Embryonic facial prominence (tissue), 1 donor: ENCODE measurements at regions not wholly inside any gene's neighbourhood (a gene's known extent, or its start where the extent isn't known, plus 50 kb on each side); places are given as distances from the start of the nearest gene placed in this dataset.

Source experiments
- DNase-seq: peaks from one replicate; pipeline ENCODE4 v3.0.0-alpha.2; 2016; ENCODE audit errors: extremely low spot score

GRCh38 chr3:102529452-102529851, 94.6 kb downstream of the ZPLD1 start:
- no peak for DNase-seq

DNA sequence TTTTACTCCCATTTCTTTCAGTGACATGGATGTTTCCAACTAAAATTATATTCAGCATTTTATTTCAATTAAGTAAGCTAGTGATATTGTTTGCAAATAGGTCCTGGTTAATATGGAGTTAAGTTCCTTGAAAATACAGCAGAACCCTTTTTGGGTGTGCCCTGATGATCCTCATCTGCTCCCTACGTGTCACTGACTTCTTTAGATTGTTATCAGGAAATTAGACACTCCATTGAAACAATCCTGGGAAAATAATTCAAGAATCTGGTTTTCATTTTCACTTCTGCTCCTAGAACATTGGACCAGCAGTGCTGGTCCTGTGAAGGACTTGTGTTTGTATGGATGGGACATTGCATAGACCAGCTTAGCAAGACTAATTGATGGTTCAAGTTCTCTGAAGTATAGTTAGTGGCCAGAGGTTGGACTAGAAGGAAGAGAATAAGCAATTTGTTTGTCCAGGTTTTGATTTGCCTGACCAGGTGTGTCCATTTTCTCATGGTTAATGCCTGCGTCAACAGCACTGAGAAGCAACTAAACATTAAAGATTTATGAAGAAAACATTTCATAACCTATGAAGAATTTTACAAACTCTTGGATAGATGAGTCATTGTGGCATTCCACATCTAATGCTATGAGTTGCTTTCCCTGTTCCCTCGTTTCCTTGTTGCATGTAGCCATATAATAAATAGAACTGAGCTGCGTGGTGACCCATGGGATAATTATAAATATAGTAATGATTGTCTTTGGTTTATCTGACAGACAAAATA, 95.8 kb downstream of the ZPLD1 start:
- no peak for DNase-seq

- DNase-seq = no peak
Observed at GRCh38 chr3:102531686-102532085, 96.9 kb downstream of the ZPLD1 start.

DNA sequence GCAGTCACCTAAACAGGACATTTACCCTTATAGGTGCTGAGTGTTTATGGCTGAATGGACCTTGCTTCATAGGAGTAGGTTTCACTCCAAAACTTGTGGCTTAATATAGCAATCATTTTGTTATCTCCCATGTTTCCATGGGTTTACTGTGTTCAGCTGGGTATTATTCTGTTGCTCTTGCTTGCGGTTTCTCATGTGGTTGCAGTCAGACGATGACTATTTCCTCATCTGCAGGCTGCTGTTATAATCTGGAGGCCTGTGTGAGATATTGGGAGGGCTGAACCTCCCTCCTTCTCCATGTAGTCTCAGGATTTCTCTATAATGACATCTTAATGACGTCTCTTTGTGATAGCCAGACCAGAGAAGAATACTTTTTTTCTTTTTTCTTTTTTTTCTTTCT, 98.1 kb downstream of the ZPLD1 start:
- no peak for DNase-seq

DNA sequence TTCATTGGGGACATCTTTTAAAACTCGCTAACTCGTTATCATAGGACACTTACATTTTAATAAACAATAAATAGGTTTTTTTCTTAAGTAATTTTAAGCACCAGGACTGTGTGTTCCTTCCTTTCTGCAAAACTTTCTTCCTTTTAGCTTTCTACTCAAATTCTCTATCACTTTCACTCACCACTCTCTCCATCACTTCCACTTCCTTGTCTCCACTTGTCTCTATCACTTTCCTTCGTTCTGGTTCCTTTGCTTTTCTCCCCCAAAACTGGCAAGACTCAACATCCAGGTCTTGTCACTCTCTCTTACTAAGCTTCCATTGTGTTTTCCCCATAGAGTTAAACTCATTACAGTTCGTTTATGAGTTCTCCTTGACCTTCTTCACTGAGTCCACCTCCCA, 99.0 kb downstream of the ZPLD1 start:
- DNase-seq = no peak

DNA sequence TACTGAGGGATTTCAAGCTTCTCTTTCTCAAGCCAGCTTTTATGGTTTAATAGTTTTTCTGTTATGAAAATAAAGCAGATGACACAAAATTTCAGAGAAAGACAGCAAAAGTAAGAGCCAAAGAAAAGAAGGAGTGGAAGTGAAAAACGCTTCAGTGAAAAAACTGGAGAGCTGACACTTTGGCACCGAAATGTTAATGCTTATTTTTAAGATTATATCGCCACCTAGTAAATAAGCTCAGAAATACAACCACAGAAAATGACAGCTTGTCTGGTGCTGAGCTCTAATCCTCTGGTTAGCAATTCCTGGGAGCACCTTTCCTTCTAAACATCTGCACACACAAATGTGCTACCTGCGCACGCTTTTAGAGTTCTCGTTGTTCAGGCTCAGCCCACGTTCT, 101.6 kb downstream of the ZPLD1 start:
- peak; percentile 13 for DNase-seq

GRCh38 chr3:102537123-102537522, 102.3 kb downstream of the ZPLD1 start:
- no peak for DNase-seq

- DNase-seq = no peak
Observed at GRCh38 chr3:102544741-102545140, 109.9 kb downstream of the ZPLD1 start.

- no peak for DNase-seq
Observed at GRCh38 chr3:102545276-102545675, 110.5 kb downstream of the ZPLD1 start.

DNA sequence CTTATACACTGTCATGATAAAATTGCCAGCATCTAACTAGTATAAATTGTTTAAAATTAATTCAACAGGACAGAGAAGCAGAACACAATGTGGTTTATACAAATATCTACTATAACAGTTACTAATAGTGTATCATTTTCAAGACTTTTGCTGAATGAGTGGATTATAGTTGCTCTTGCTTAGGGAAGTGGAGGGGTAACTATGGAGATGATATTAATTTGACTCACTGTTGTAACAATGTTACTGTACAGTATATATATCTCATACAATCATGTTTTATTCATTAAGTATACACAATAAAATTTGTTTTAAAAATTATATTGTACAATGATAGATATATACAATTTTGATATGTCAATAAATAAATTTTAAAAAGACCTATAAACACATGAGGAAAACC, 119.1 kb downstream of the ZPLD1 start:
- no peak for DNase-seq

DNA sequence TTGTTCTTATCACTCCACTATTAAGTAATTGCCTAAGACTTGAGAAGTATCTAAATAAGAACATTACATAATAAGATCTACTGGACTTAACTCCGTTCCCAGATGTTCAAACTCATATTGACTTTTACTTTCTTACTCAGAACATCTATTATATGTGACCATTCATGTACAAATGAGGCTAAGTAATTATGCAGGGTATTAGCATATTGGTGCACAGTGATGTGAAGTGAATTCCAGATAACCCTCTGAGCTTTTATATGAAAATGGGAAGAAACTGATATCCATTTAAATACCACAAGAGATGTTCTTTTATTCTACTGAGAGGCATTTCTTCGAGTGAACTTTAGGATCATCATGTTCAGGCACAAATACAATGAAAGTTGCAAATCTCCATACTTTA, 135.7 kb downstream of the ZPLD1 start:
- no peak for DNase-seq

DNA sequence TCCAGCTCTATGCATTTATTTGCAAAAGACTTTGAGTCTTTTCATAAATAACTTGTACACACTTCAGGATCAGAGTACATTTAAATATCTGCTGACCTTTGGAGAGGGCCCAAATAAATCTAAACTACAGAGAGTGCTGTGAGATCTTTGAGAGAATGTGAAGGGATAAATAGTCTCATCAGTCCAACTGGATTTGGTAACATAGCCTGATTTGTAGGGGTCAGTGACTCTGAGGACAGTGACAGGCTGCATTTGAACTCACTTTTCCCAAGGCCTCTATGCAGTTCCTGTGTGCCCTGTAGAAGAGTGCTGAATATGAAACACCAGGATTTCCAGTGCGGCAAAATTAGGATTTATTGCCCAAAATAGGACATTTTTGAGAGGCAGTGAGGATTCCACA, 136.2 kb downstream of the ZPLD1 start:
- DNase-seq = no peak

DNA sequence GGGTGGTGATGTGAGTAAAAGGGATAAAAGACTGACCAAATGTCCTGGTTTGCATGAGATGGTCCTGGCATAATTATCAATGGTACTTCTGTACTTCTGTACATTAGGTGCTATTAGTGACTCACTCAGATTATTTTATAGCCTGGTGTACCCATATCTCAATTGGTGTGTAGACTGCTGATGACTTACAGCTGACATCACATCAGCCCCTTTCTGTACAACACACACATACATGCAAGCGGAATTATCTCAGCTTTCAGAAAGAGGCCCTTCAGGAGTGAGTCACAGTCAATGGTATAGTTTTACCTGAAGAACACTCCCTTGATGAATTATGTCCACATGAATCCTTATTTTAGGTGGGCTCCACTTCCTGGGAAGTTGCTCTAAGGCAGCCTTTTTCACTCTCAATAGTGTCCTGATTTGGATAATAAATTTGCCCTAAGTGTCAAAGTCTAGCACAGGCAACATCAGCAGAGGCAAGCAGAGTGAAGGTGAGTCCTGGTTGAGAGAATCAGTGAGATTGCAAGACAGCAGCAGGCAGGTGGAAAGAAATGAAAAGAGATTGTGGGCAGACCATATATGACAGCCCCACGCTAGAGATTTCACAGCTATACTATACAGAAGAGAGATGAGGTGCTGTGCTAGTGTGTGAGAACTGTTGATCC, 137.0 kb downstream of the ZPLD1 start:
- no peak for DNase-seq

- DNase-seq = no peak
Observed at GRCh38 chr3:102573483-102574028, 138.7 kb downstream of the ZPLD1 start.

- DNase-seq = no peak
Observed at GRCh38 chr3:102574355-102574754, 139.5 kb downstream of the ZPLD1 start.

GRCh38 chr3:102576651-102577050, 141.8 kb downstream of the ZPLD1 start:
- DNase-seq = no peak

DNA sequence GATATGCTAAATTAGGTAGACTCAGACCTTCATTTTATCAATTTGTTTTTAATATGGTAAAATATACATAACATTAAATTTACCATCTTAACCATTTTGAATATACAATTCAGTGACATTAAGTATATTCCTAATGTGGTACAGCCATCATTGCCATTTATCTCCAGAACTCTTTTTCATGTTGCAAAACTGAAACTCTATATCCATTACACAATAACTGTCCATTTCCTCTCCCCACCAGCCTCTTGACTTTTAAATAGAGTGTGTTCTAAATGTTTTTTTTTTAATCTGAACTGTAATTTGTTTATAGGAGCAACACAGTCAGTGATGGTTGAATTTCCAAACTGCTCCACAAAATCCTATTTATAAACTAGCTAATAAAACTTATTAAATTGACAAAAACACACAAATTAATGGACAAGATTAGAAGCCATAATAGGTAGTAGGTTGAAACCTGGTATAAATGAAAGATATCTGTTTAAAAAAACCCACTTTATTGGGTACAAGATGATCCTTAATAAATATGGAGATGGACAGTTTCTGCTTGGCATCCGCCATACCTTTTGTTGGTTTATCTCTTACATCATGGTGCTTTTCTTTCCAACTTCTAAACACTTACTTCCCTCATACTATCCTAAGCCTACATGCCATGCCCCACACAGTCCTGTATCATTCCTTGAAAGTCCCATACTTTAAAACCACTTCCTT, 142.4 kb downstream of the ZPLD1 start:
- DNase-seq = no peak

GRCh38 chr3:102580760-102581159, 145.9 kb downstream of the ZPLD1 start:
- DNase-seq = no peak

- no peak for DNase-seq
Observed at GRCh38 chr3:102586485-102586884, 151.7 kb downstream of the ZPLD1 start.

- DNase-seq = no peak
Observed at GRCh38 chr3:102593812-102594602, 159.2 kb downstream of the ZPLD1 start.

DNA sequence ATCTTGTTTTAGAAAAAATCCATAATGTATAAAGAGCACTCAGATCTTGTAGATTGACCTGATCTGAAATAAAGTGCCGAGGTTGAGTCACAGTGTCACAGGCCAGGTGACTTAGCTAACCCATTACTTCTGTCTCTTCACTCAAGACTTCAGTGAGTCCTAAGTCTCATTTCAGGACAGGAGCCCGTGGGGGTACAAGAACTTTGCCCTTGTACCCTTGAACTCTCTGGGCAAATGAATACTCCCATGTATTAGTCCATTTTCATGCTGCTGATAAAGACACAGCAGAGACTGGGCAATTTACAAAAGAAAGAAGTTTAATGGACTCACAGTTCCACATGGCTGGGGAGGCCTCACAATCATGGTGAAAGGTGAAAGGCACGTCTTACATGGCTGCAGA, 160.2 kb downstream of the ZPLD1 start:
- no peak for DNase-seq
